ENCODE measurements at regions not wholly inside any gene's neighbourhood (a gene's known extent, or its start where the extent isn't known, plus 50 kb on each side); places are given as distances from the start of the nearest gene placed in this dataset.

DNA sequence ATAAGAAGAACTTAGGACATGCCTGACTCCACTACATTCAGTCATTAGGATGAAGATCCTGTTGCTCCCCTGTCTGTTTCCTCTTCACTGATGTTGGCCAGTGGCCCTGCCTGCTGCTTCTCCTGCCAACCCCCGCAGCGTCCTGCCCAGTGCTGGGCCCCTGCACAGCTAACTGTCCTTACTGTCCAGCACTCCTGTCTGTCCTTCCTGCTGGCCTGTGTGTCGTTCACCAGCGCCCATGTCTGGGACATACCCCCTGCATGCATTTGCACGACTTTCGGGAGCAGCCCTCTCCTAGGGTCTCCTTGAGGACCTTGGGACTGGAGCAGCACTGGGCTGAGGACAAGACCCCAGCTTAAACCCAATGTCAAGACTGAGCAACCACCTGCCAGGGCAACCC, 547.6 kb downstream of the BNC2 start:
- no peak for ATAC-seq
- ChIA-PET CTCF (interaction anchor here (1.2 kb wide), 1 partner anchor 10 kb away, joined by 3 read pairs; no protein-coding TSS in a partner anchor), POLR2A (no interaction called here)
- Histone ChIP-seq H3K4me1 (peaks cover 10% of the 10 kb centered on the region), H3K27ac (peak overlapping the region in 1 of 2 experiments; percentile 10; a peak in 2 of 6 replicates), H3K4me2 (no peak overlapping the region), H3K9me3 (no peaks in the 10 kb centered on the region), H3K4me3 (no peak overlapping the region)
- WGBS (ENCODE audit: missing lambda C conversion rate) = 93% methylated on average over 6 of the region's 6 CpGs
- TF ChIP-seq POLR2A (IDR thresholded peaks at IDR 0.05; ENCODE audit: low read length) = no peak
- TF ChIP-seq CBX2 (IDR thresholded peaks at IDR 0.05; ENCODE audit: borderline replicate concordance, low read depth) = no peak
- no peak for TF ChIP-seq ESRRA (IDR thresholded peaks at IDR 0.05; ENCODE audit: borderline replicate concordance, low read length)
- TF ChIP-seq RARB (CRISPR knock-in tag; IDR thresholded peaks at IDR 0.05) = no peak
- TF ChIP-seq HOXB13 (CRISPR knock-in tag; IDR thresholded peaks at IDR 0.05; ENCODE audit: low read depth) = no peak
- no peak for TF ChIP-seq EHF (CRISPR knock-in tag; IDR thresholded peaks at IDR 0.05)
- no peak for TF ChIP-seq SREBF2 (IDR thresholded peaks at IDR 0.05)
- no peak for TF ChIP-seq NR3C1 (IDR thresholded peaks at IDR 0.05)
- TF ChIP-seq HDAC2 (IDR thresholded peaks at IDR 0.05) = no peak
- TF ChIP-seq, protein P1, sequence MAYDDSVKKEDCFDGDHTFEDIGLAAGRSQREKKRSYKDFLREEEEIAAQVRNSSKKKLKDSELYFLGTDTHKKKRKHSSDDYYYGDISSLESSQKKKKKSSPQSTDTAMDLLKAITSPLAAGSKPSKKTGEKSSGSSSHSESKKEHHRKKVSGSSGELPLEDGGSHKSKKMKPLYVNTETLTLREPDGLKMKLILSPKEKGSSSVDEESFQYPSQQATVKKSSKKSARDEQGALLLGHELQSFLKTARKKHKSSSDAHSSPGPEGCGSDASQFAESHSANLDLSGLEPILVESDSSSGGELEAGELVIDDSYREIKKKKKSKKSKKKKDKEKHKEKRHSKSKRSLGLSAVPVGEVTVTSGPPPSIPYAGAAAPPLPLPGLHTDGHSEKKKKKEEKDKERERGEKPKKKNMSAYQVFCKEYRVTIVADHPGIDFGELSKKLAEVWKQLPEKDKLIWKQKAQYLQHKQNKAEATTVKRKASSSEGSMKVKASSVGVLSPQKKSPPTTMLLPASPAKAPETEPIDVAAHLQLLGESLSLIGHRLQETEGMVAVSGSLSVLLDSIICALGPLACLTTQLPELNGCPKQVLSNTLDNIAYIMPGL (CRISPR knock-in tag; IDR thresholded peaks at IDR 0.05; ENCODE audit: borderline replicate concordance) = no peak
- no peak for TF ChIP-seq CHD4 (IDR thresholded peaks at IDR 0.05; ENCODE audit: borderline replicate concordance)
- TF ChIP-seq, protein P2, sequence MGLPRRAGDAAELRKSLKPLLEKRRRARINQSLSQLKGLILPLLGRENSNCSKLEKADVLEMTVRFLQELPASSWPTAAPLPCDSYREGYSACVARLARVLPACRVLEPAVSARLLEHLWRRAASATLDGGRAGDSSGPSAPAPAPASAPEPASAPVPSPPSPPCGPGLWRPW (IDR thresholded peaks at IDR 0.05) = no peak
- TF ChIP-seq KDM5A (IDR thresholded peaks at IDR 0.05) = no peak
- DNase-seq (ENCODE audit: low read depth in 1 of 2, low spot score in 1 of 2) = no peak
- FAIRE-seq = no peak

DNA sequence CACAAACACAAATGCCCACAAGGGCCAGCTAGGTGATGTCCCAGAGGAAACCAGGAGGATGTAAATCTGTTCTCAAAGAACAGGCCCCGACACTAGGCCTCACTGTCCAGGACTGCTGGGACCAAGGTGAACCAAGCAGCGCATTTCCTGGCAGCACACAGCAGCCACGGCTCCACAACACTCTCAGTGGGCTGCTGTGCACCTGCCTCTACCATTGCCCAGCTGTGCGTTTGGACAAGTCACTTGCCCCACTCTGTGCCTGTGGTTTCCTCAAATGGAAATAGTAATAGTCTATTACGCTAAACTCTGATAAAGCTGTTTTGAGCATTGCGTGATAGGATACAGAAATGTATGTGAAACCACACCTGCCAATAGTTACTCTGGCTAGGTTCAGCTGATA, 544.5 kb downstream of the BNC2 start:
- ATAC-seq = no peak
- no peak for DNase-seq (ENCODE audit: low read depth in 1 of 2, low spot score in 1 of 2)
- 81% methylated on average over 6 of the region's 6 CpGs for WGBS (ENCODE audit: missing lambda C conversion rate)
- Histone ChIP-seq H3K27ac (peak overlapping the region in 1 of 2 experiments; percentile 35; a peak in 1 of 6 replicates), H3K4me1 (peaks cover 10% of the 10 kb centered on the region), H3K4me2 (no peak overlapping the region), H3K4me3 (no peak overlapping the region), H3K9me3 (no peaks in the 10 kb centered on the region)
- FAIRE-seq = no peak
- ChIA-PET POLR2A (no interaction called here), CTCF (interaction anchor here (1.0 to 1.2 kb wide), 3 partner anchors 9 to 453 kb away, joined by 3 to 5 read pairs (median 3); no protein-coding TSS in a partner anchor)
- TF ChIP-seq GATA3 (IDR thresholded peaks at IDR 0.05; ENCODE audit: borderline replicate concordance) (no peak), TP53 (CRISPR knock-in tag; IDR thresholded peaks at IDR 0.05) (no peak)

DNA sequence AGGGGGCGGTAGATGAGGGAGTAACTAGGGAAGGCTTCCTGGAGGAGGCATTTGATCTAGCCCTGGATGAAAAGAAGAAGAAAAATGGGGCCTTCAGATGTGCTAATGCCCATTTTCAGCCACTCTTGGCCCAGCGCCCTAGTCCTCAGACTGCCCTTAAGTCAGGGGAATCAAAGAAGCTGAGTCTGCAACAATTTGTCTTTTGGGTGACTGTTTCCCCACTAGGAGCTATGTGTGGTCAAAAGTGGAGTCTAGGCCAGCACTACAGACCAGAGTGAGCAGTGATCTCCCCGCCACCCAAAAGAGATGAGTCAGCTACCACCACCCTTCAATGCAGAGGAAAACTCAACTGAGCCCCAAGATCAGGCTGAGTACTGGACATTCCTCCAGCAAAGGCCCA, 542.1 kb downstream of the BNC2 start:
- FAIRE-seq (no peak), ATAC-seq (no peak), DNase-seq (ENCODE audit: low read depth in 1 of 2, low spot score in 1 of 2) (no peak)
- Histone ChIP-seq H3K4me1 (no peaks in the 10 kb centered on the region), H3K9me3 (peaks cover 4% of the 10 kb centered on the region; the same call in 1 of the 3 replicates), H3K4me3 (no peak overlapping the region), H3K27ac (peak overlapping the region in 1 of 2 experiments; percentile 74; a peak in 3 of 6 replicates), H3K4me2 (no peak overlapping the region)
- ChIA-PET POLR2A (no interaction called here), CTCF (interaction anchor here (0.9 kb wide), 1 partner anchor 455 kb away, joined by 3 read pairs; no protein-coding TSS in a partner anchor)
- TF ChIP-seq, protein P3, sequence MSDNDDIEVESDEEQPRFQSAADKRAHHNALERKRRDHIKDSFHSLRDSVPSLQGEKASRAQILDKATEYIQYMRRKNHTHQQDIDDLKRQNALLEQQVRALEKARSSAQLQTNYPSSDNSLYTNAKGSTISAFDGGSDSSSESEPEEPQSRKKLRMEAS (IDR thresholded peaks at IDR 0.05) = no peak
- peak; percentile 52 for TF ChIP-seq MAFK (IDR thresholded peaks at IDR 0.05; ENCODE audit: partially characterized antibody)
- WGBS (ENCODE audit: missing lambda C conversion rate) = 92% methylated on average over 3 of the region's 3 CpGs

DNA sequence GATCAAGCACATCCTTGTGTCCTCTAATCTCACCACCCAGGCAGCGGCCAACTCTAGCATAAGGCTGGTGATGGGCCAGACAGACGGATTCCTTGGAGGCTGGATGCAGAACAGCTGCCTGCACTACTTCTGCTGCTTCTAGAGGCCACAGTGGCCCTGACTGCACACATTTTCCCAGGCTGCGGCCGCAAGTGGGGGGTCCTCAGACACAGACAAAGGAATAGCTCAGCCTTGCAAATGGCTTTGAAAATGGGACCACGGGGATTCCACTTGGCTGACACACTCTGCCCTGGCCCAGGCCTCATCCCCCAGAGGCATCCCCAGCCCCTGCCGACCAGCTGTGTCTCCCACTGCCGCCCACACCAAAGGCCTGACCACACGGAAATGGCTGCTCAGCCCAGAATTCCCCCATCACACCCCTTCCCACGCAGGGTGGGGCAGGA, 540.8 kb downstream of the BNC2 start:
- Histone ChIP-seq H3K4me1 (no peaks in the 10 kb centered on the region), H3K4me2 (no peak overlapping the region), H3K9me3 (peaks cover 4% of the 10 kb centered on the region; the same call in 1 of the 3 replicates), H3K27ac (peak overlapping the region in 1 of 2 experiments; percentile 74; a peak in 3 of 6 replicates), H3K4me3 (no peak overlapping the region)
- ATAC-seq (no peak), FAIRE-seq (no peak), DNase-seq (ENCODE audit: low read depth in 1 of 2, low spot score in 1 of 2) (no peak)
- WGBS (ENCODE audit: missing lambda C conversion rate) = 72% methylated on average over 8 of the region's 9 CpGs
- POLR2A ChIA-PET = no interaction called here
- CTCF ChIA-PET = no interaction called here
- TF ChIP-seq MAFK (IDR thresholded peaks at IDR 0.05; ENCODE audit: partially characterized antibody) (no peak), CHD2 (IDR thresholded peaks at IDR 0.05; ENCODE audit: low read length, partially characterized antibody) (no peak), KDM5A (IDR thresholded peaks at IDR 0.05) (no peak), RARB (CRISPR knock-in tag; IDR thresholded peaks at IDR 0.05) (no peak), BHLHE40 (IDR thresholded peaks at IDR 0.05; ENCODE audit: low read depth, low read length) (no peak), ZFP36 (IDR thresholded peaks at IDR 0.05; ENCODE audit: borderline replicate concordance, partially characterized antibody) (no peak), FOSL2 (IDR thresholded peaks at IDR 0.05) (no peak), FOSL2 (CRISPR knock-in tag; IDR thresholded peaks at IDR 0.05) (no peak), RNF2 (IDR thresholded peaks at IDR 0.05; ENCODE audit: borderline replicate concordance, low read depth) (no peak), JUNB (IDR thresholded peaks at IDR 0.05) (no peak), ZC3H11A (IDR thresholded peaks at IDR 0.05) (no peak), EHF (CRISPR knock-in tag; IDR thresholded peaks at IDR 0.05) (no peak), NPAS2 (CRISPR knock-in tag; IDR thresholded peaks at IDR 0.05; ENCODE audit: borderline replicate concordance) (no peak)
- TF ChIP-seq, protein P3 (IDR thresholded peaks at IDR 0.05) = no peak
- TF ChIP-seq, protein P4, sequence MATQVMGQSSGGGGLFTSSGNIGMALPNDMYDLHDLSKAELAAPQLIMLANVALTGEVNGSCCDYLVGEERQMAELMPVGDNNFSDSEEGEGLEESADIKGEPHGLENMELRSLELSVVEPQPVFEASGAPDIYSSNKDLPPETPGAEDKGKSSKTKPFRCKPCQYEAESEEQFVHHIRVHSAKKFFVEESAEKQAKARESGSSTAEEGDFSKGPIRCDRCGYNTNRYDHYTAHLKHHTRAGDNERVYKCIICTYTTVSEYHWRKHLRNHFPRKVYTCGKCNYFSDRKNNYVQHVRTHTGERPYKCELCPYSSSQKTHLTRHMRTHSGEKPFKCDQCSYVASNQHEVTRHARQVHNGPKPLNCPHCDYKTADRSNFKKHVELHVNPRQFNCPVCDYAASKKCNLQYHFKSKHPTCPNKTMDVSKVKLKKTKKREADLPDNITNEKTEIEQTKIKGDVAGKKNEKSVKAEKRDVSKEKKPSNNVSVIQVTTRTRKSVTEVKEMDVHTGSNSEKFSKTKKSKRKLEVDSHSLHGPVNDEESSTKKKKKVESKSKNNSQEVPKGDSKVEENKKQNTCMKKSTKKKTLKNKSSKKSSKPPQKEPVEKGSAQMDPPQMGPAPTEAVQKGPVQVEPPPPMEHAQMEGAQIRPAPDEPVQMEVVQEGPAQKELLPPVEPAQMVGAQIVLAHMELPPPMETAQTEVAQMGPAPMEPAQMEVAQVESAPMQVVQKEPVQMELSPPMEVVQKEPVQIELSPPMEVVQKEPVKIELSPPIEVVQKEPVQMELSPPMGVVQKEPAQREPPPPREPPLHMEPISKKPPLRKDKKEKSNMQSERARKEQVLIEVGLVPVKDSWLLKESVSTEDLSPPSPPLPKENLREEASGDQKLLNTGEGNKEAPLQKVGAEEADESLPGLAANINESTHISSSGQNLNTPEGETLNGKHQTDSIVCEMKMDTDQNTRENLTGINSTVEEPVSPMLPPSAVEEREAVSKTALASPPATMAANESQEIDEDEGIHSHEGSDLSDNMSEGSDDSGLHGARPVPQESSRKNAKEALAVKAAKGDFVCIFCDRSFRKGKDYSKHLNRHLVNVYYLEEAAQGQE (IDR thresholded peaks at IDR 0.05) = no peak
